Activated CD8-positive, alpha-beta T cell treated with anti-CD3 and anti-CD28 coated beads, Interleukin-2, amount 10 ng/mL, durations not matched to agents 7 days and 5 days (primary cell): ENCODE measurements at regions not wholly inside any gene's neighbourhood (a gene's known extent, or its start where the extent isn't known, plus 50 kb on each side); places are given as distances from the start of the nearest gene placed in this dataset.

Experiments
- ATAC-seq: fragments of 150-1000 bp; cut with Tn5 transposase; one replicate; pipeline ENCODE4 v1.10.0; 2021; ENCODE audit warnings: moderate library complexity
- CTCF ChIA-PET: fragments of 350-600 bp; sonication (Branson Sonifier 250); formaldehyde crosslinking; loops from one replicate; lab custom pipeline; 2021; ENCODE audit warnings: antibody characterized with exemption; lab: Charles Lee
- POLR2A ChIA-PET: fragments of 350-600 bp; sonication (Branson Sonifier 250); formaldehyde crosslinking; loops from one replicate; lab custom pipeline; 2021; ENCODE audit warnings: antibody characterized with exemption; lab: Charles Lee
- DNase-seq: peaks from one replicate; pipeline ENCODE4 v3.0.0-alpha.2; 2020
- H3K27ac Mint-ChIP-seq: one replicate; pipeline ENCODE4 v1.8.0; 2021; ENCODE audit warnings: mild to moderate bottlenecking, mixed read lengths
- H3K27me3 Mint-ChIP-seq: one replicate; pipeline ENCODE4 v1.8.0; 2021; ENCODE audit warnings: low read depth, mixed read lengths
- H3K36me3 Mint-ChIP-seq: one replicate; pipeline ENCODE4 v1.8.0; 2021; ENCODE audit warnings: low read depth, mixed read lengths
- H3K4me1 Mint-ChIP-seq: one replicate; pipeline ENCODE4 v1.8.0; 2021; ENCODE audit warnings: low read depth, mixed read lengths
- H3K4me3 Mint-ChIP-seq: one replicate; pipeline ENCODE4 v1.8.0; 2021; ENCODE audit warnings: mild to moderate bottlenecking, mixed read lengths
- H3K9me3 Mint-ChIP-seq: one replicate; pipeline ENCODE4 v1.8.0; 2022; ENCODE audit warnings: mixed read lengths; ENCODE audit not compliant: insufficient read depth

DNA sequence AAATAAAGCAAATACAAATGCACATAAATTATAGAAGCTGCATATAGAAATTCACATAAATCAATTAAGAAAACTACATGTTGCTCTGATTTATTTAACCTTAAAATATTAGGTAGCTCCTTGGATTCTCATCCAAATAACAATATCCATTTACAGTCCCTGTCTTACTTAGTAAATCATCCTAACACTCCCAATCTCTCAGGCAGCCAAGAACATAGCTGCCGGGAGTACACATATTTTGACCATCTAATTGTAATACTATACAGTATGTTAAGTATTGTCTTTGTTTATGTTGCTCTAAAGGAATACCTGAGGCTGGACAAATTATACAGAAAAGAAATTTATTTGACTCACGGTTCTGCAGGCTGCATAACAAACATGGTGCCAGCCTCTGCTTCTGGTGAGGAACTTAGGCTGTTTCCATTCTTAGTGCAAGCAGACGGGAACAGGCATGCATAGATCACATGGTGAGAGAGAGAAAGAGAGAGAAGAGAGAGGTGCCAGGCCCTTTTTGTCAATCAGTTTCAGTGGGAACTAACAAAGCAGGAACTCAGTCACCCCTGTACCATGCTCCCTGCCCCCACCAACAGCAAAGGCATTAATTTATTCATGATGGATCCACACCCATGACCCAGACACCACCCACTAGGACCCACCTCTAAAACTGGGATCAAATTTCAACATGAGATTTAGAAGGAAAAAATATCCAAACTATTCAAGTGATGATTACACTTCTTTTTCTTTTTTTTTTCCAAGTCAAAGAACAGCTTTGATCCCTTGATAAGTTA lies 614.8 kb upstream of the TECRL start:
- Mint-ChIP-seq H3K27me3 (no peaks in the 10 kb centered on the region), H3K9me3 (peaks cover 5% of the 10 kb centered on the region), H3K27ac (no peak overlapping the region), H3K4me3 (no peak overlapping the region), H3K36me3 (no peaks in the 10 kb centered on the region), H3K4me1 (no peaks in the 10 kb centered on the region)
- ChIA-PET POLR2A (no interaction called here), CTCF (no interaction called here)
- DNase-seq, result no peak
- no peak for ATAC-seq

DNA sequence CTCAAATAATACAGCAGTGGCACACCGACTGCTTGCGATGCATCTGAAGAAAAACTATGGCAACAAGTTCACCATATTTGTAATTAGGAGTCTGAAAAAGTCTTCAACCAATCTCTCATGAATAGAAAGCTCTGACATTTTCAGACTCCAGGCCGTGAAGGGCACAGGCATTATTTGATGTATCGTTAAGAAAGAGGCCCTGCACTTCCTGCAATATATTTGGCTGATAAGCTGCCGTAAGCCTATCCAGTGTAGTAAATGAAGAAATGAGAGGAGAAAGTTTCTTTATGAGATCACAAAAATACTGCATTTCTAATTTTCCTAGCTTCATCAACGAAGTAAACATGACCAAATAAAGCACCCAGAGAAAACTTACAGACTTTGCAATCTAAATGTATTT lies 613.8 kb upstream of the TECRL start:
- H3K4me3 Mint-ChIP-seq, result no peak overlapping the region
- no peak overlapping the region for H3K27ac Mint-ChIP-seq
- no peaks in the 10 kb centered on the region for H3K27me3 Mint-ChIP-seq
- CTCF ChIA-PET, result no interaction called here
- peaks cover 5% of the 10 kb centered on the region for H3K9me3 Mint-ChIP-seq
- DNase-seq (no peak), ATAC-seq (no peak)
- H3K4me1 Mint-ChIP-seq, result no peaks in the 10 kb centered on the region
- no peaks in the 10 kb centered on the region for H3K36me3 Mint-ChIP-seq
- POLR2A ChIA-PET, result no interaction called here

DNA sequence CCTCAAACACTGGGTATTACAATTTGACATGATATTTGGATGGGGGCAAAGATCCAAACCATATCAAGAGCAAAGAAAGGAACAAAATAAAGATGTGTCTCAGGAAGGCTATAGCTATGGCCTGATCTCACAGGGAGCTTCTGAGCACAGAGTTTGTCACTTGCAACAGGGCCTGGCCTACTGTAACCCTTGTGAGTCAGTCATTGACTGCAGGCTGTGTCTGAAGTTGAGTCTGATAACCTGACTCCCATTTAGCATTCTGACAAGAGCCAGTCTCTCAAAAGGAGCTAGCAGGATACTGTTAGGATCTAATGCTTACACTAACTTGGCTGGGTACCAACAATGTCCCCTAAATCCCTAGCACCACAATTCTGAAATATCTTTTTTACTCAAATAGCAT lies 612.5 kb upstream of the TECRL start:
- H3K27ac Mint-ChIP-seq, result no peak overlapping the region

DNA sequence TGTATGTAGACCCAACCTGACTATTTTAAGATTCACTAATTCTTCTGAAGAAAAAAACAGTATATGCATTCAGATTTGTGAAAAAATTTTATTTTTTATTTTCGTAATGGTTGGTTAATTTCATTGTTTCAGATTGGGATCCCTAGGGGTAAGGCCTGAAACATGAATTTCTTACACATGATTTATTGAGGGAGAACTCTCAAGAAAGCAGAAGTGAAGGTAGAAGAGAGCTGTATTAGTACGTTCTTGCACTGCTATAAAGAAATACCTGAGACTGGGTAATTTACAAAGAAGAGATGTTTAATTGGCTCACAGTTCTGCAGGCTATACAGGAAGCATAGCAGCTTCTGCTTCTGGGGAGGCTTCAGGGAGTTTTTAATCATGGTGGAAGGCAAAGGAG lies 611.9 kb upstream of the TECRL start:
- H3K27ac Mint-ChIP-seq, result no peak overlapping the region
- H3K27me3 Mint-ChIP-seq, result no peaks in the 10 kb centered on the region
- no peak for ATAC-seq
- no peaks in the 10 kb centered on the region for H3K36me3 Mint-ChIP-seq
- H3K4me1 Mint-ChIP-seq, result no peaks in the 10 kb centered on the region
- POLR2A ChIA-PET, result no interaction called here
- peaks cover 5% of the 10 kb centered on the region for H3K9me3 Mint-ChIP-seq
- no peak for DNase-seq
- no peak overlapping the region for H3K4me3 Mint-ChIP-seq
- CTCF ChIA-PET, result no interaction called here

More for the DNA sequence above, 612.5 kb upstream of the TECRL start:
- no peak for ATAC-seq
- Mint-ChIP-seq H3K9me3 (peaks cover 5% of the 10 kb centered on the region), H3K36me3 (no peaks in the 10 kb centered on the region), H3K27me3 (no peaks in the 10 kb centered on the region), H3K4me1 (no peaks in the 10 kb centered on the region), H3K4me3 (no peak overlapping the region)
- POLR2A ChIA-PET, result no interaction called here
- CTCF ChIA-PET, result no interaction called here
- DNase-seq, result no peak

DNA sequence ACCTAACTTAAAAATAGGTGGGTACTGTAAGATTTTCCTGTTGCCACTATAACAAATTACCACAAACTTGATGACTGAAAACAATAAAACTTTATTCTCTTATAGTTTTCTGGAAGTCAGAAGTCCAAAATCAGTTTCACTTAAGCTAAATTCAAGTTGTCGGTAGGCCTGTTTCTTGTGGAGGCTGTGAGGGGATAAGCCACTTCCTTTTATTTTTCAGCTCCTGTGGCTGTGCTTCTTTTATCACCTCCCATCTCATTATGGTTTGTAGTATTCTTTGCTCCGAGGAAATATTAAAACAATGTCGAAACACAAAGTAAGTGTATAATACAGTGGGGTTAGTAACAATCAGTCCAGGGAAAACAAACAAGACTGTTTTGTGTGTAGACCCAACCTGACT lies 610.5 kb upstream of the TECRL start:
- POLR2A ChIA-PET, result no interaction called here

DNA sequence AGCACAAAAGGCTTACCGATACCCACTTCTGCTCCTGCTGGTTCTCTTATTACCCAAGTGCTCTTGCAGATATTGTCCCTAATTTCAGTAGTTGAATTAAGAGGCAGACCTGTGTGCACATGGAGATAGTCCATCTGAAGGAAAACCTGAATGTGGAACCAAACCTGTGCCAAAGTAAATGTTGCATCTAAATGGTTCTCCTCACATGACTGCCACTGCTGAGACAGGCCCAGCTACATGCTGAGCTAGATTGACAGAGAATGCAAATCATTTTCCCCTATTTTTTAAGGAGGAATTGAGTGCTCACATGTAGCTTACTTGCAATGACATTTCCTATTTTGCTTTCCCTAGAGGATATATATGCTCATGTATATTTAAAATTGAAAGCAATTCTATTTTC lies 609.1 kb upstream of the TECRL start:
- no peaks in the 10 kb centered on the region for H3K9me3 Mint-ChIP-seq
- POLR2A ChIA-PET, result no interaction called here

More for the DNA sequence above, 610.5 kb upstream of the TECRL start:
- no peaks in the 10 kb centered on the region for H3K36me3 Mint-ChIP-seq
- peaks cover 4% of the 10 kb centered on the region for H3K9me3 Mint-ChIP-seq
- ATAC-seq, result no peak
- no peaks in the 10 kb centered on the region for H3K27me3 Mint-ChIP-seq
- no peak for DNase-seq
- H3K27ac Mint-ChIP-seq, result no peak overlapping the region
- H3K4me3 Mint-ChIP-seq, result no peak overlapping the region
- CTCF ChIA-PET, result no interaction called here
- H3K4me1 Mint-ChIP-seq, result no peaks in the 10 kb centered on the region

DNA sequence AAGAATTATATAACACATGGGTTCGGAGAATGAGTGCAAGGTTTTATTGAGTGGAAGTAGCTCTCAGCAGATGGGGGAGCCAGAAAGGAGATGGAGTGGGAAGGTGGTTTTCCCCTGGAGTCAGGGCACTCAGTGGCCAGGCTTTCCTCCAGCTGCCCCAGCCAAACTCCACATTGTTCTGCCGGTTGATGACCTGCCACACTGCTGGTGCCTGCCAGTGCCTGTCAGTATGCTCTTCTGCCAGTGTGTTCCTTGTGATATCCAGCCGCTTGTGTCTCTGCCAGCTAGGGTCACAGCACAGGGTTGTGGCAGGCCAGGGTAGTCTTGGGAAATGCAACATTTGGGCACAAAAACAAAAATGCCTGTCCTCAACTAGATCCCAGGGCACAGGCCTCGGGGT lies 604.8 kb upstream of the TECRL start:
- no peak for ATAC-seq
- Mint-ChIP-seq H3K4me1 (no peaks in the 10 kb centered on the region), H3K4me3 (no peak overlapping the region), H3K9me3 (no peaks in the 10 kb centered on the region), H3K27me3 (no peaks in the 10 kb centered on the region), H3K27ac (no peak overlapping the region), H3K36me3 (no peaks in the 10 kb centered on the region)
- DNase-seq, result no peak
- POLR2A ChIA-PET, result no interaction called here
- CTCF ChIA-PET, result no interaction called here

More for the DNA sequence above, 609.1 kb upstream of the TECRL start:
- ATAC-seq (no peak), DNase-seq (no peak)
- Mint-ChIP-seq H3K27me3 (no peaks in the 10 kb centered on the region), H3K4me1 (no peaks in the 10 kb centered on the region), H3K36me3 (no peaks in the 10 kb centered on the region), H3K4me3 (no peak overlapping the region), H3K27ac (no peak overlapping the region)
- CTCF ChIA-PET, result no interaction called here

DNA sequence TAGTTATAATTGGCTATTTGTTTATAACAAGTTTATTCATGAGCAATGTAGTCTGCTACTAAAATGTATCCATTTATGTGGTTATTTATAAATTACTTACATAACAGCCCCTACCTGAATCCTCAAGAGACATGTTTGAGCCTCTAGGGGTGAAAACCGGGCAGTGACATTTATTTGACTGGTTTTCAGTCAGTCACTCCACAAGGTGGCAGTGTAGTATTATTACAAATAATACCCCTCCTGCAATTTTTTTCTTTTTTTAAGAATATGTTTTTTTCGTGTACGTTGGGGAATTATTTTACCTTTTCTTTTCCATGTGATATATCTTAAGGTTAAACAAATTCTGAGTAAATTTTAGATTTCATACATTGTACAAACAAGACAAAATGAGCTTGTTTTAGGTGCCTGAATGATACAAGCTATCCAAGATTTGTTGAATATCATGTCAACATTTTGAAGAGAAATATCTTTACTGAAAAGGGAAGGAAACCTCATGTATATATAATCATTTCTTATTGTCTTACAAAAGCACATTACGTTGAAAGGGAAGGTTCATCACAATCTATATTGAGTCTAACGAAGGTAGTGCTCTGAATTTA lies 598.7 kb upstream of the TECRL start:
- DNase-seq (no peak), ATAC-seq (no peak)
- Mint-ChIP-seq H3K4me3 (no peak overlapping the region), H3K9me3 (no peaks in the 10 kb centered on the region), H3K27me3 (no peaks in the 10 kb centered on the region), H3K27ac (no peak overlapping the region), H3K4me1 (no peaks in the 10 kb centered on the region), H3K36me3 (no peaks in the 10 kb centered on the region)
- CTCF ChIA-PET, result no interaction called here
- POLR2A ChIA-PET, result no interaction called here

DNA sequence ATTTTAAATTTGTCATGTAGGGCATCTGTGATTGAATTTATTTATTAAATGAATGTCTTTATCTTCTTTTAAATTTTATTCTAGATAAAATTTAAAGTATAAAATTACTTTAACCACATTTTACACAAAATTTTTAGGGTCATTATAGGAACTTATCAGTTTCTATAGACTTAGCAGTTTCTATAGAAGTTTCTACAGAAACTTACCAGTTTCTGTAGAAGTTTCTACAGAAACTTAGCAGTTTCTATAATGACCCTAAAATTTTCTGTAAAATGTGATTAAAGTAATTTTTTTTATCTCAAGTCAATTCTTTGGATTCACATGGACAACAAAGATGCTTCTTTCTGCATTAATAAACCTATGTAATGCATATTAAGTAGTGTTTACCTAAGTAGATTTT lies 565.9 kb upstream of the TECRL start:
- ATAC-seq, result no peak
- ChIA-PET CTCF (no interaction called here), POLR2A (no interaction called here)
- DNase-seq, result no peak
- H3K4me3 Mint-ChIP-seq, result no peak overlapping the region
- H3K36me3 Mint-ChIP-seq, result no peaks in the 10 kb centered on the region
- no peaks in the 10 kb centered on the region for H3K4me1 Mint-ChIP-seq
- H3K27me3 Mint-ChIP-seq, result no peaks in the 10 kb centered on the region
- H3K27ac Mint-ChIP-seq, result no peak overlapping the region
- H3K9me3 Mint-ChIP-seq, result peaks cover 7% of the 10 kb centered on the region

DNA sequence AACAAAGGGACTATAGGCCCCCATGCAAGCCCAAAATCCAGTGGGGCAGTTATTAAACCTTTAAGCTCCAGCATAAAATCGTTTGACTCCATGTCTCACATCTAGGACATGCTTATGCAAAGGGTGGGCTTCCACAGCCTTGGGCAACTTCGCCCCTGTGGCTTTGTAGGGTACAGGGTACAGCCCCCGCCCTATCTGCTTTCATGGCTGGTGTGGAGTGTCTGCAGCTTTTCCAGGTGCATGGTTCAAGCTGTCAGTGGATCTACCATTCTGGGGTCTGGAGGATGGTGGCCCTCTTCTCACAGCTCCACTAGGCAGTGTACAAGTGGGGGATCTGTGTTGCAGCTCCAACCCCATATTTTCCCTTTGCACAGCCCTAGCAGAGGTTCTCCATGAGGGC lies 559.8 kb upstream of the TECRL start:
- Mint-ChIP-seq H3K4me1 (no peaks in the 10 kb centered on the region), H3K9me3 (peaks cover 7% of the 10 kb centered on the region), H3K4me3 (no peak overlapping the region), H3K27me3 (no peaks in the 10 kb centered on the region), H3K36me3 (no peaks in the 10 kb centered on the region), H3K27ac (no peak overlapping the region)
- ATAC-seq, result no peak
- DNase-seq, result no peak
- ChIA-PET CTCF (no interaction called here), POLR2A (no interaction called here)

DNA sequence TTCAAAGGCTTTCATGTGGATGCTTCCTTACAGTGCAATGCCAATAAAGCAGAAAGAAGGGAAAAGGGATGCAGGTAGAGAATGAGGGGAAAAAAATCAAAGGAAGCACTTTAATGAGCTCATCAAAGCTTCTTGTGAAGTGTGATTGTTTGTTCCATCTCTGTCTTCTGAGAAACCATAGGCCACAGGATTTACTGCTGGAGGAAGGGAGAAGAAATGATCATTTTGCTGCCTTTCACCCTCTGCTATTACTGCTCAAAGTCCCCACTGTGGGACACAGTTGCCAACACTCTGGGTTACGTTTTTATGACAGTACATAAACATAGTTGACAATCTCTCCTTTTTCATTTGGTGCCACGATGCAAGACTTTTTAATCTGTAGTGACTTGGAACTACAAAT lies 558.0 kb upstream of the TECRL start:
- no peak overlapping the region for H3K27ac Mint-ChIP-seq
- H3K4me1 Mint-ChIP-seq, result no peaks in the 10 kb centered on the region
- H3K36me3 Mint-ChIP-seq, result no peaks in the 10 kb centered on the region
- ATAC-seq (no peak), DNase-seq (no peak)
- no peak overlapping the region for H3K4me3 Mint-ChIP-seq
- ChIA-PET CTCF (no interaction called here), POLR2A (no interaction called here)
- H3K9me3 Mint-ChIP-seq, result peaks cover 7% of the 10 kb centered on the region
- no peaks in the 10 kb centered on the region for H3K27me3 Mint-ChIP-seq

DNA sequence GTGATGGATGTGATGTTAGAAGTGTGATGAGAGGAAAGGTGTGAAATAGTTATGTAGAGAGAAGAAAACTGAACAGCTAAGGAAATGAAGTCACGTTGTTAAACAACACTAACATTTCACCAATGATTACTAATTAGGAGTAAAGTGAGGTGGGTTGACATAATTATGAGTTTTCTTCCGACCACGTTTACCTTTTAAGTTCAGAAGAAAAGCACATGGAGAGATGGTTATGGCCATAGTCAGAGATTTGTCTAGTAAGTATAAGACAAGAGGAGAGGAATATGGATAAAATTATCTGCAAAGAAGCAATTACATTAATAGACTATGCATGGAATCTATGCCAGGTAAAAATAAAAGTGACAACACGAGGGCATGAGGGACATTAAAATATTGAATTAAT lies 551.3 kb upstream of the TECRL start:
- Mint-ChIP-seq H3K27ac (no peak overlapping the region), H3K9me3 (peaks cover 10% of the 10 kb centered on the region), H3K4me1 (no peaks in the 10 kb centered on the region), H3K36me3 (no peaks in the 10 kb centered on the region), H3K27me3 (no peaks in the 10 kb centered on the region), H3K4me3 (no peak overlapping the region)
- ATAC-seq, result no peak
- no peak for DNase-seq
- CTCF ChIA-PET, result no interaction called here
- POLR2A ChIA-PET, result no interaction called here
